ENCODE measurements at regions not wholly inside any gene's neighbourhood (a gene's known extent, or its start where the extent isn't known, plus 50 kb on each side); places are given as distances from the start of the nearest gene placed in this dataset.

GRCh38 chr3:170772175-170772574 is 97.8 kb downstream of the RPL22L1 start:
- no peaks in the 10 kb centered on the region for H3K4me1 ChIP-seq (ENCODE audit: low read depth)
- TF ChIP-seq CTCF (IDR thresholded peaks at IDR 0.05; ENCODE audit: low read depth, low read length), result no peak

GRCh38 chr3:170768334-170768801 is 101.6 kb downstream of the RPL22L1 start:
- Histone ChIP-seq H3K4me1 (ENCODE audit: low read depth) (no peaks in the 10 kb centered on the region), H3K36me3 (no peaks in the 10 kb centered on the region), H3K27ac (no peak overlapping the region), H3K27me3 (no peaks in the 10 kb centered on the region), H3K4me3 (no peak overlapping the region), H3K9me3 (ENCODE audit: low read depth) (no peaks in the 10 kb centered on the region)
- DNase-seq (ENCODE audit: low read depth in 1 of 2, low spot score in 1 of 2), result peak in 1 of 2 donors; percentile 19
- no peak for TF ChIP-seq CTCF (IDR thresholded peaks at IDR 0.05; ENCODE audit: low read depth, low read length)

More at GRCh38 chr3:170772175-170772574, 97.8 kb downstream of the RPL22L1 start:
- no peak overlapping the region for H3K4me3 ChIP-seq
- H3K36me3 ChIP-seq, result no peaks in the 10 kb centered on the region
- H3K27me3 ChIP-seq, result no peaks in the 10 kb centered on the region
- no peaks in the 10 kb centered on the region for H3K9me3 ChIP-seq (ENCODE audit: low read depth)
- no peak for DNase-seq (ENCODE audit: low read depth in 1 of 2, low spot score in 1 of 2)
- H3K27ac ChIP-seq, result no peak overlapping the region

GRCh38 chr3:170767576-170767941 is 102.4 kb downstream of the RPL22L1 start:
- no peaks in the 10 kb centered on the region for H3K27me3 ChIP-seq
- H3K4me3 ChIP-seq, result no peak overlapping the region
- H3K36me3 ChIP-seq, result no peaks in the 10 kb centered on the region
- H3K9me3 ChIP-seq (ENCODE audit: low read depth), result no peaks in the 10 kb centered on the region
- no peaks in the 10 kb centered on the region for H3K4me1 ChIP-seq (ENCODE audit: low read depth)
- no peak for DNase-seq (ENCODE audit: low read depth in 1 of 2, low spot score in 1 of 2)
- TF ChIP-seq CTCF (IDR thresholded peaks at IDR 0.05; ENCODE audit: low read depth, low read length), result no peak
- H3K27ac ChIP-seq, result no peak overlapping the region

- Histone ChIP-seq H3K27me3 (no peaks in the 10 kb centered on the region), H3K4me1 (ENCODE audit: low read depth) (no peaks in the 10 kb centered on the region), H3K36me3 (no peaks in the 10 kb centered on the region), H3K4me3 (no peak overlapping the region), H3K9me3 (ENCODE audit: low read depth) (no peaks in the 10 kb centered on the region), H3K27ac (no peak overlapping the region)
- DNase-seq (ENCODE audit: low read depth in 1 of 2, low spot score in 1 of 2), result no peak
- no peak for TF ChIP-seq CTCF (IDR thresholded peaks at IDR 0.05; ENCODE audit: low read depth, low read length)
Measured at GRCh38 chr3:170766823-170767575, 103.0 kb downstream of the RPL22L1 start.

- H3K36me3 ChIP-seq, result no peaks in the 10 kb centered on the region
- no peak for DNase-seq (ENCODE audit: low read depth in 1 of 2, low spot score in 1 of 2)
- H3K27ac ChIP-seq, result no peak overlapping the region
- H3K4me1 ChIP-seq (ENCODE audit: low read depth), result no peaks in the 10 kb centered on the region
- TF ChIP-seq CTCF (IDR thresholded peaks at IDR 0.05; ENCODE audit: low read depth, low read length), result no peak
- no peak overlapping the region for H3K4me3 ChIP-seq
- H3K27me3 ChIP-seq, result no peaks in the 10 kb centered on the region
- no peaks in the 10 kb centered on the region for H3K9me3 ChIP-seq (ENCODE audit: low read depth)
Measured at GRCh38 chr3:170766253-170766652, 103.7 kb downstream of the RPL22L1 start.

All from cardiac muscle cell (in vitro differentiated cells and primary cell).